ENCODE measurements at regions not wholly inside any gene's neighbourhood (a gene's known extent, or its start where the extent isn't known, plus 50 kb on each side); places are given as distances from the start of the nearest gene placed in this dataset.

DNA sequence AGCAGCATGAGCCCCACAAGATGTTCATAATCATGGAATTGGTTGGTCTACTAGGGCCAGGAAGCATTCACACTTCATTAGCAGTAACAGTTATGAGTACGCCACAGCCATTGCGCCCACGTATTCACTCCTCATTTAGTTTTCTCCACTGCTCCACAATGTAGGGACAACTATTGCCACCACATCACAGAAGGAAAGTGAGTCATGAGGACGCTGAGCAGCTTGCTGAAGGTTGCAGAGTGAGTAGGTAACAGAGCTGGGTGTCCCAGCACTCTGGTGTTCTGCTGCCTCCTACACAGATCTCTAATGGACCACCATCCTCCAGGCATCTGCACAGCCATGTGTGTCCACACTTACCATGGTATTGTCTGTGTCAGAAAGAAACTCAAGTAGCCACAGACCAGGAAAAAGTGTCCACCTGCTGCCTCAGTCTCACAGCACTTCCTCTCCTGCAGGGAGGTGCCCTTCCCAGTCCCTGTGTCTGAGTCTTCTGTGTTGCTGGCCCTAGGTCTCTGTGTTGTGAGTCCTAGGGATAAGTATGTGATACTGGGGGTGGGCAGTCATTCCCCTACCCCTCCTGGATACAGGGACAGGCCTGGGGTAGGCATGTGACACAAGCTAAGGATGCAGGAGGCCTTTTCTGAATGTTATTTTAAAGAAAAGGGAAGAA is 103.9 kb downstream of the TTLL2 start:
- FAIRE-seq (no peak), DNase-seq (ENCODE audit: low spot score) (no peak), ATAC-seq (no peak)
- TF ChIP-seq TCF12 (IDR thresholded peaks at IDR 0.05) (no peak), TCF12 (CRISPR knock-in tag; IDR thresholded peaks at IDR 0.05) (no peak), KDM1A (CRISPR knock-in tag; IDR thresholded peaks at IDR 0.05) (no peak), ZNF562 (CRISPR knock-in tag; IDR thresholded peaks at IDR 0.05; ENCODE audit: borderline replicate concordance) (no peak), ZNF17 (CRISPR knock-in tag; IDR thresholded peaks at IDR 0.05) (no peak), MTERF4 (CRISPR knock-in tag; IDR thresholded peaks at IDR 0.05) (no peak), GLI4 (CRISPR knock-in tag; IDR thresholded peaks at IDR 0.05; ENCODE audit: borderline replicate concordance) (no peak), NFIC (IDR thresholded peaks at IDR 0.05; ENCODE audit: low read length) (no peak), NCOA1 (CRISPR knock-in tag; IDR thresholded peaks at IDR 0.05) (no peak), ZNF205 (CRISPR knock-in tag; IDR thresholded peaks at IDR 0.05) (no peak), ZNF260 (CRISPR knock-in tag; IDR thresholded peaks at IDR 0.05; ENCODE audit: borderline replicate concordance, low read depth) (no peak), MYPOP (CRISPR knock-in tag; IDR thresholded peaks at IDR 0.05) (no peak), LBX2 (CRISPR knock-in tag; IDR thresholded peaks at IDR 0.05; ENCODE audit: borderline replicate concordance) (no peak)
- H3K4me2 ChIP-seq (ENCODE audit: low read depth, low read length), result no peak overlapping the region
- WGBS (ENCODE audit: low lambda C conversion rate), result 82% methylated on average over 4 of the region's 4 CpGs
- no TSS peak for BruUV-seq (replicated peaks)
- H3K4me1 ChIP-seq (ENCODE audit: insufficient read depth, low read length), result peaks cover 26% of the 10 kb centered on the region
- H4K20me1 ChIP-seq (ENCODE audit: insufficient read depth, low read length), result no peaks in the 10 kb centered on the region
- ChIA-PET CTCF (ENCODE audit: low intra/inter-chr PET ratio, low total read pairs) (no interaction called here), POLR2A (interaction anchor here (0.6 kb wide), 1 partner anchor 469 kb away, joined by 3 read pairs; no protein-coding TSS in a partner anchor)
- H3K27me3 ChIP-seq (ENCODE audit: control insufficient read depth in 1 of 2, insufficient read depth in 2 of 2, low read length in 2 of 2), result no peaks in the 10 kb centered on the region
- no peaks in the 10 kb centered on the region for H3K9me3 ChIP-seq (ENCODE audit: low read length)
- H3K79me2 ChIP-seq (ENCODE audit: insufficient read depth, low read length), result peaks cover 2% of the 10 kb centered on the region
- H3K27ac ChIP-seq (ENCODE audit: extremely low read length, insufficient read depth, low read length), result no peak overlapping the region
- H3K4me3 ChIP-seq (replicated peaks in 1 of 3; ENCODE audit: insufficient read depth in 1 of 3, low read depth in 2 of 3, low read length in 3 of 3), result no peak overlapping the region
- H3K36me3 ChIP-seq (replicated peaks in 1 of 2; ENCODE audit: control insufficient read depth in 1 of 2, insufficient read depth in 2 of 2, low read length in 2 of 2), result no peaks in the 10 kb centered on the region; a peak in 1 of 5 replicates
- no peak overlapping the region for H3K9ac ChIP-seq (ENCODE audit: insufficient read depth, low read depth, low read length)
- H2AFZ ChIP-seq (ENCODE audit: low read length), result no peak overlapping the region
- in situ Hi-C loops (cut with HindIII; ENCODE audit: extremely low pct_ligation_motif_present, low pct_unique_long_range_greater_than_20kb), result no loop called here
- intact Hi-C loops (cut with micrococcal nuclease; ENCODE audit: unreplicated experiment), result no loop called here
